ENCODE measurements at regions not wholly inside any gene's neighbourhood (a gene's known extent, or its start where the extent isn't known, plus 50 kb on each side); places are given as distances from the start of the nearest gene placed in this dataset.
A peak's percentile ranks its signal among the peaks of the same experiment; 100 is the strongest.

GRCh38 chr21:33977721-33978369, 62.2 kb upstream of the ATP5PO start:
- intact Hi-C loops (cut with DNase I), result no loop called here
- no peak overlapping the region for H3K4me3 ChIP-seq
- WGBS, 2 donors, result 69 to 73% methylated on average over 12 of the region's 12 CpGs
- H3K27me3 ChIP-seq, result no peaks in the 10 kb centered on the region
- no peaks in the 10 kb centered on the region for H3K4me1 ChIP-seq
- H3K27ac ChIP-seq, result no peak overlapping the region
- TF ChIP-seq CTCF (IDR thresholded peaks at IDR 0.05) (no peak), POLR2A (IDR thresholded peaks at IDR 0.05) (no peak)
- H3K36me3 ChIP-seq (replicated peaks in 1 of 2; ENCODE audit: insufficient read depth in 1 of 2, low read depth in 2 of 2), result no peaks in the 10 kb centered on the region
- no peak for DNase-seq
- no peaks in the 10 kb centered on the region for H3K9me3 ChIP-seq
- ATAC-seq, result no peak

GRCh38 chr21:33977017-33977720, 61.6 kb upstream of the ATP5PO start:
- no peaks in the 10 kb centered on the region for H3K4me1 ChIP-seq
- no peak for ATAC-seq
- H3K4me3 ChIP-seq, result no peak overlapping the region
- TF ChIP-seq CTCF (IDR thresholded peaks at IDR 0.05) (no peak), POLR2A (IDR thresholded peaks at IDR 0.05) (no peak)
- intact Hi-C loops (cut with DNase I), result no loop called here
- no peaks in the 10 kb centered on the region for H3K27me3 ChIP-seq
- DNase-seq, result no peak
- H3K9me3 ChIP-seq, result no peaks in the 10 kb centered on the region
- H3K36me3 ChIP-seq (replicated peaks in 1 of 2; ENCODE audit: insufficient read depth in 1 of 2, low read depth in 2 of 2), result no peaks in the 10 kb centered on the region
- H3K27ac ChIP-seq, result no peak overlapping the region
- WGBS, 2 donors, result 53 to 57% methylated on average over 6 of the region's 6 CpGs

- 42 to 63% methylated on average over 13 to 14 of the region's 14 CpGs for WGBS, 2 donors
- peak in 1 of 4 donors; percentile 20 for DNase-seq
- Histone ChIP-seq H3K27ac (peak overlapping the region in 1 of 4 donors; percentile 24), H3K27me3 (no peaks in the 10 kb centered on the region), H3K9me3 (no peaks in the 10 kb centered on the region), H3K36me3 (replicated peaks in 1 of 2; ENCODE audit: insufficient read depth in 1 of 2, low read depth in 2 of 2) (no peaks in the 10 kb centered on the region), H3K4me3 (no peak overlapping the region), H3K4me1 (no peaks in the 10 kb centered on the region)
- intact Hi-C loops (cut with DNase I), result no loop called here
- ATAC-seq, result no peak
- TF ChIP-seq POLR2A (IDR thresholded peaks at IDR 0.05) (no peak), CTCF (IDR thresholded peaks at IDR 0.05) (no peak)
These were observed 60.7 kb upstream of the ATP5PO start for GRCh38 chr21:33976082-33977016.

DNA sequence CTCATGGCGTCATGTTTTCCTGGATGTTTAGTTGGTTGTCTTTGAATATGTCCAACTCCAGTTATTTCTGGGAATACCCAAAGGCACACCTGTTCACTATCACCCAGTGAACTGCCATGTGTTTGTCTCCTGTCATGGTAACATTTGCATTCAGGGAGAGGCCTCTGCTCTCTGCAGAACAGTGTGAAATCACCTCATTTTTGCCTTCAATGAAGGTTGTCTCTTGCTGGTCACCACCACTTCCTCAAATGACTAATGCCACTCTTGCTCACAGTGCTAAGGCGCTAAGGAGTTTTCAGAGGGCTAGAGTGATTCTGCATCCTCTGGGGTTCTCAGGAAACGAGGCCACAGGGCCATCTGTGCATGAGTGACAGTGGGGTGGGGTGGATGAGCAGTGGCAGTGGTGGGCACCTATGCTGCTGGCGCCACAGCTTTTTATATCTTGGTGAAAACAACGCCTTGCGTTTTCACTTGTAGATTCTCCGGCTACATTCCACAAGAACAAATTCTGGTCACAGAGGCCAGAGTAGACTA, 60.0 kb upstream of the ATP5PO start:
- no peak for ATAC-seq
- Histone ChIP-seq H3K36me3 (replicated peaks in 1 of 2; ENCODE audit: insufficient read depth in 1 of 2, low read depth in 2 of 2) (no peaks in the 10 kb centered on the region), H3K4me3 (no peak overlapping the region), H3K27ac (peak overlapping the region in 1 of 4 donors; percentile 24), H3K27me3 (no peaks in the 10 kb centered on the region), H3K9me3 (no peaks in the 10 kb centered on the region), H3K4me1 (no peaks in the 10 kb centered on the region)
- TF ChIP-seq CTCF (IDR thresholded peaks at IDR 0.05) (no peak), POLR2A (IDR thresholded peaks at IDR 0.05) (no peak)
- intact Hi-C loops (cut with DNase I), result no loop called here
- WGBS, 2 donors, result 59 to 81% methylated on average over 7 of the region's 7 CpGs
- DNase-seq, result peak in 1 of 4 donors; percentile 24

Measured in body of pancreas (tissue), 4 donors.